Breast epithelium (tissue), 3 donors: ENCODE measurements at regions not wholly inside any gene's neighbourhood (a gene's known extent, or its start where the extent isn't known, plus 50 kb on each side); places are given as distances from the start of the nearest gene placed in this dataset.

ENCODE experiments used
- POLR2A ChIP-seq: fragments of 450-650 bp; IDR thresholded peaks from one replicate; pipeline ENCODE4 v1.6.1; 2016; ENCODE audit warnings: antibody characterized with exemption, mild to moderate bottlenecking, moderate library complexity
- POLR2AphosphoS5 ChIP-seq, 3 donors: sonication (generic); formaldehyde crosslinking; IDR thresholded peaks; one replicate each; pipeline ENCODE4 v1.6.1; 2017; ENCODE audit warnings: antibody characterized with exemption in 3 of 3
- TF ChIP-seq, protein P1 (sequence below), 3 donors: fragments of 450-650 bp; IDR thresholded peaks; one replicate each; pipeline ENCODE4 v1.5.1; 2016 to 2017; ENCODE audit warnings: antibody characterized with exemption in 3 of 3, mild to moderate bottlenecking in 3 of 3, moderate library complexity in 3 of 3

DNA sequence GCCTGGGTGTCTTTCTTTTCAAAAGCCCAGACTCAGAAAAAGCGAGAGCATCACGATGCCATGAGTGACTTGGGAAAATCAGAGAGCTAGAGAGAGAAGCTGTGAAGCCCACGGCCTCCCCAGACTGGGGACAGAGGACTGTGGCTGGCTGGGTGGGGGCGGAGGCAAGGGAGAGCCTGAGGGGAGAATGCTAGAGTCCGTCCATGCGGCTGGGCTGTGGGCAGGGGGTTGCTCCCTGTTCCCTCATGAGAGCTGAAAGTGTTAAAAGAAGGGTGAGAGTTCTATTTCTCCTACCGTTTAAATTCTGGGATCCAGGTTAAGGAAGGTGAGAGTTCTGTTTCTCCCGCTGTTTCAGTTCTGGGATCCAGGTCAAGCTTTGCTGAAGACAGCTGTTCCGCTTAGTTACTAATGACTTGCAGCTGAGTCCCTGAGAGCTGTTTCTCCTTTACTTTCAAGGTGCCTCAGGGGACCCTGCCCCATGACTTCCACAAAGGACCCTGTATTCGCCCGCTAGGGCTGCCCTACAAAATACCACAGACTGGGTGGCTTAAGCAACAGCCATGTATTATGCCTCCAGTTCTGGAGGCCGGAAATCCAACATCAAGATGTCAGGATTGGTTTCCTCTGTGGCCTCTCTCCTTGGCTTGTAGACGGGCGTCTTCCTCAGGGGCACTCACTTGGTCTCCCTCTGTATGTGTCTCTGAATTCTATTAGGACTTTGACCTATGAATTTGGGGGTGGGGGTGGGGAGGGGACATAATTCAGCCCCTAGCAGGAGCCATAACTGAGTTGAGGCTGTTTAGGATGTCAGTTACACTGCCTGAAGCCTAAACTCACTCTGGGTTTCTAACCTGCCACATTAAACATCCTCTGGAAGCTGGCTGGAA, 127.0 kb downstream of the PXDC1 start:
- TF ChIP-seq POLR2A, result no peak
- TF ChIP-seq, protein P1, sequence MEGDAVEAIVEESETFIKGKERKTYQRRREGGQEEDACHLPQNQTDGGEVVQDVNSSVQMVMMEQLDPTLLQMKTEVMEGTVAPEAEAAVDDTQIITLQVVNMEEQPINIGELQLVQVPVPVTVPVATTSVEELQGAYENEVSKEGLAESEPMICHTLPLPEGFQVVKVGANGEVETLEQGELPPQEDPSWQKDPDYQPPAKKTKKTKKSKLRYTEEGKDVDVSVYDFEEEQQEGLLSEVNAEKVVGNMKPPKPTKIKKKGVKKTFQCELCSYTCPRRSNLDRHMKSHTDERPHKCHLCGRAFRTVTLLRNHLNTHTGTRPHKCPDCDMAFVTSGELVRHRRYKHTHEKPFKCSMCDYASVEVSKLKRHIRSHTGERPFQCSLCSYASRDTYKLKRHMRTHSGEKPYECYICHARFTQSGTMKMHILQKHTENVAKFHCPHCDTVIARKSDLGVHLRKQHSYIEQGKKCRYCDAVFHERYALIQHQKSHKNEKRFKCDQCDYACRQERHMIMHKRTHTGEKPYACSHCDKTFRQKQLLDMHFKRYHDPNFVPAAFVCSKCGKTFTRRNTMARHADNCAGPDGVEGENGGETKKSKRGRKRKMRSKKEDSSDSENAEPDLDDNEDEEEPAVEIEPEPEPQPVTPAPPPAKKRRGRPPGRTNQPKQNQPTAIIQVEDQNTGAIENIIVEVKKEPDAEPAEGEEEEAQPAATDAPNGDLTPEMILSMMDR (IDR thresholded peaks at IDR 0.05), result no peak
- TF ChIP-seq POLR2AphosphoS5 (IDR thresholded peaks at IDR 0.05), result no peak
